Small intestine (tissue), 7 donors: ENCODE measurements at regions not wholly inside any gene's neighbourhood (a gene's known extent, or its start where the extent isn't known, plus 50 kb on each side); places are given as distances from the start of the nearest gene placed in this dataset.
"Not testable (repeated sequence)": the region's sequence is repeated elsewhere in the genome, so short reads cannot be mapped to it uniquely, and the experiment has no call there.

Source experiments
- DNase-seq, 2 donors: peaks; one replicate each; pipeline versions ENCODE4 v3.0.0 to v3.0.0-alpha.2; 2013
- FAIRE-seq: peaks from 2 replicates; lab custom pipeline; 2012; peaks lifted over from hg19 to GRCh38; lab: Jason Lieb, UNC
- H3K27ac ChIP-seq, 3 donors: one replicate each; pipeline ENCODE4 v1.5.1; 2013; ENCODE audit warnings: low read length in 2 of 3, mild to moderate bottlenecking in 2 of 3, control low read depth in 1 of 3, inconsistent platforms in 1 of 3, low read depth in 1 of 3, moderate library complexity in 1 of 3
- H3K27me3 ChIP-seq, 3 donors: one replicate each; pipeline ENCODE4 v1.6.1; 2013; ENCODE audit warnings: low read length in 3 of 3, inconsistent platforms in 1 of 3; ENCODE audit not compliant: control insufficient read depth in 3 of 3, insufficient read depth in 3 of 3
- H3K36me3 ChIP-seq, 3 donors: one replicate each; pipeline ENCODE4 v1.6.1; 2013; ENCODE audit warnings: low read length in 3 of 3, inconsistent platforms in 1 of 3, low read depth in 1 of 3, mild to moderate bottlenecking in 1 of 3, moderate library complexity in 1 of 3; ENCODE audit not compliant: control insufficient read depth in 3 of 3, insufficient read depth in 2 of 3
- H3K4me1 ChIP-seq, 3 donors: one replicate each; pipeline ENCODE4 v1.6.1; 2013; ENCODE audit warnings: low read length in 2 of 3, inconsistent platforms in 1 of 3, low read depth in 1 of 3, mild to moderate bottlenecking in 1 of 3, moderate library complexity in 1 of 3; ENCODE audit not compliant: control insufficient read depth in 3 of 3, insufficient read depth in 2 of 3
- H3K4me3 ChIP-seq, 3 donors: one replicate each; pipeline ENCODE4 v1.5.1; 2013; ENCODE audit warnings: low read length in 3 of 3, control low read depth in 1 of 3, inconsistent platforms in 1 of 3, low read depth in 1 of 3, mild to moderate bottlenecking in 1 of 3, moderate library complexity in 1 of 3
- H3K9me3 ChIP-seq, 2 donors: one replicate each; pipeline ENCODE4 v1.6.1; 2013; ENCODE audit warnings: low read depth in 1 of 2, low read length in 1 of 2; ENCODE audit not compliant: control insufficient read depth in 2 of 2, insufficient read depth in 1 of 2
- WGBS, 3 donors: extraction: QIAGEN DNeasy Blood & Tissue Kit; methylation state at CpG; one replicate each; pipeline ENCODE4 v1.1.7; 2013; 5-methylcytosine and 5-hydroxymethylcytosine counted together
- donor health status: healthy with polysubstance abuse.
- donor health status: control.
- donor health status: control.
- donor health status: Bipolar disorder and iron deficiency.
- donor health status: healthy.

GRCh38 chr1:146701320-146701719 lies 236.8 kb upstream of the NBPF12 start:
- WGBS, 3 donors, result no CpG with 5 or more reads among the region's 1 CpG

DNA sequence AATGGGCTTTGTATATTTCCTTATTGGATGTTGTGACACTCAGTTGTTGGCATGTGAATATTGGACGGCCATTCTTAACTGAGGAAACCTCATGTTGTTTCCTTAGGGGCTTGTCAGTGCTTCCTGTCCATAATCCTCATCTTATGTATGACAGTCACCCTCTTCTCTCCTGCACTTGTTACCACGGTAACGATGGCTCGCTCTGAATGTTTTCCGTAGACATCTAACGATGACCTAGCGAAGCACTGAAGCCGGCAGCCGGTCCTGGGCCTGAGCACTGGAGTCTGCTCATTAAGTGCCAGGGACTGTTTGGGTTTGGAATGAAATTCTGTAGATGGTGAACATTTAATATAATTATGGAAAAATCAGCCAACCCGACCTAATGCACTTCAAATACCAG lies 242.7 kb upstream of the NBPF12 start:
- H3K4me3 ChIP-seq, H3K9me3 ChIP-seq, H3K27ac ChIP-seq, H3K4me1 ChIP-seq, FAIRE-seq, H3K27me3 ChIP-seq, H3K36me3 ChIP-seq, DNase-seq: not testable (repeated sequence)
- 84 to 91% (median 90%) methylated on average over 5 to 8 of the region's 10 CpGs for WGBS, 3 donors

More at GRCh38 chr1:146701320-146701719, 236.8 kb upstream of the NBPF12 start:
- not testable (repeated sequence) for H3K4me3 ChIP-seq, H3K27me3 ChIP-seq, H3K9me3 ChIP-seq, DNase-seq, H3K36me3 ChIP-seq, H3K4me1 ChIP-seq, FAIRE-seq, H3K27ac ChIP-seq

- WGBS, 3 donors, result 71 to 81% (median 80%) methylated on average over 1 to 2 of the region's 3 CpGs
- not testable (repeated sequence) for DNase-seq, H3K4me1 ChIP-seq, H3K9me3 ChIP-seq, H3K27me3 ChIP-seq, H3K4me3 ChIP-seq, FAIRE-seq, H3K36me3 ChIP-seq, H3K27ac ChIP-seq
Observed at GRCh38 chr1:146691798-146692197, 246.3 kb upstream of the NBPF12 start.

DNA sequence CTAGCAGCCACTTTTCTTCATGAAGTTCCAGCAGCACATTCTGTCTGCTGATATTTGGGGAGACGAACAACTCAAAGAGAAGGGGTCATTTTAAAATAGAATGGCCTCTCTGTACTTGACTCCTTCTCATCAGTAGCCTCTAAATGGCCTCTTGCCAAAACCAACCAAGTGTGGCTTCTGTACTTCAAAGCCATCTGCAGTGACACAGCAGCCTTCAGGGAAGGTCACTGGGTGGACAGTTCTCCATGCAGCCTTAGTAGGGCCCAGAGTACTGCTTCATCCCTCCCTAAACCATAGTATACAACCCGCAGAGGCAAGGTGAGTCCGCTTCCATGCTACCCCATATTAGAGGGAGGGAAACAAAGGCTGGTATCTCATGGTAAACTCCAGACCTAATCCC lies 249.2 kb upstream of the NBPF12 start:
- not testable (repeated sequence) for DNase-seq, H3K9me3 ChIP-seq, H3K27ac ChIP-seq, H3K4me3 ChIP-seq, H3K36me3 ChIP-seq, H3K4me1 ChIP-seq, H3K27me3 ChIP-seq, FAIRE-seq
- 76 to 86% (median 82%) methylated on average over 1 of the region's 3 CpGs for WGBS, 3 donors

GRCh38 chr1:146686777-146687366 lies 251.3 kb upstream of the NBPF12 start:
- H3K27me3 ChIP-seq, H3K9me3 ChIP-seq, FAIRE-seq, H3K4me1 ChIP-seq, H3K27ac ChIP-seq, H3K36me3 ChIP-seq, H3K4me3 ChIP-seq, DNase-seq: not testable (repeated sequence)
- WGBS, 3 donors, result 62 to 72% (median 68%) methylated on average over 4 of the region's 4 CpGs

GRCh38 chr1:146683126-146683429 lies 255.0 kb upstream of the NBPF12 start:
- FAIRE-seq, H3K9me3 ChIP-seq, H3K4me3 ChIP-seq, DNase-seq, H3K27me3 ChIP-seq, H3K4me1 ChIP-seq, H3K36me3 ChIP-seq, H3K27ac ChIP-seq: not testable (repeated sequence)
- WGBS, 3 donors, result 33 to 90% (median 67%) methylated on average over 1 to 2 of the region's 5 CpGs

DNA sequence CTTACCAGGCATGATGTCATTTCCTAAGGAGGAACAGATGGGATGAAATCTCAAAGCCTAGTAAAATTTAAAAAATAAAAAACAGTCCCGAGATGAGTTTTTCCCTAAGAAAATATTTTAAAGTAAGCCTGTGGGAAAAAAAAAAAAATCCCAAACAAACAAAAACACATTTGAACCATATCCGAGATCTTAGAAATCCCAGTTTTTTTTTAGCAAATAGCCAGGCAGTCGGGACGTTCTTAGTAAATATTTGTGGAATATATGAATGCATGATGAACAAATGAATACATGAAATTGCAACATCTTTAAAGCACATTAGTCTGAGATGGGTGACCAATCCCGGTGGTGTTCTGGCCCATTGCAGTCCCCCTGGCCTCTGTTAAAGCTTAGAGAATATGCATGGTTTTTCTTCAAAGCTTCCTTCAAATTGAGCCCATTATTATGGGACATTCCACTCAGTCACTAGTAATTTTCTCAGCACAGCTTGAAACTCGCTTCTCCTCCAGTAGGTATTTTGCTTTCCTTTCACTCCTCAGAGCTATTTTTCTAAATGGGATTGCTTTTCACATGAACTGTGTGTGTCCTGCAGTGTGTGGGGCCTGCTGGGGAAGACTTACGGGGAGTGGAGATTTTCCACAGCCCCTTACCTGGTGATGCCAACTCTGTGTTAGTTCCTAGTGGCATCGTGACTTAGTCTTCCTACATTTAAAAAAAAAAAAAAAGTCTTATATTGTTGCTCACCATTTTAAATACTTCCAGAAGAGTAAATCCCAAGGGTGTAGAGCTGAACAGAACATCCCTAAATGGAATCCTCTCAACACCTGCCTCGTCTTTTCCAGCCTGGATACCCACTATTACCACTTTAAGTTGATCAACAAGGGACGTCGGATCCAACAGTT lies 255.6 kb upstream of the NBPF12 start:
- H3K9me3 ChIP-seq, DNase-seq, FAIRE-seq, H3K4me3 ChIP-seq, H3K27me3 ChIP-seq, H3K27ac ChIP-seq, H3K4me1 ChIP-seq, H3K36me3 ChIP-seq: not testable (repeated sequence)
- WGBS, 3 donors, result 57 to 83% (median 75%) methylated on average over 7 of the region's 11 CpGs

DNA sequence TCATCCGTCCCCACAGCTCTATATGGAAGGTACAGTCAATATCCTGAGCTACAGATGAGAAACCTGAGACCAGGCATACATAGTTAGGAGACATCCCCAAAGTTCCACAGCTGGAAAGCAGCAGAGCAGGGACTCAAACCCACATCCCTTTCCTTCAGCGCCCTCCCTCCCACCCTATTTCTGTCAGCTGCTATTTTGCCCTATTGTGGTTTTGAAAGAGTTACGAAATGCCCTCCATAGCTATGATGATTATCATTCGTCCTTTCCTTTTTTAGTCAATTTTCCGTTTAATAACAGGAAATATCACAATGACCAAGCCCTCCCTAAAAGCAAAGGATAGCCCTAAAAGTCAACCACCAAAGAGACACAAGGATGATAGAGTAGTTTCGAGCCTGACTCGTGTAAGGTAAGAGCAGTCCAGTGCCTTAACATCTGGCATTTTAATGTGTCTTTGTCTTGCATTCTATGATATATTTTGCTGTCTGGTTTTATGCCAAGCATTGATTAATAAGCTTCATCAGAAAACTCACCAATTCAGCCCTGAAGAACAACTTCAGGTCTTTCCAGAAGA lies 264.3 kb upstream of the NBPF12 start:
- H3K27ac ChIP-seq, H3K9me3 ChIP-seq, H3K4me3 ChIP-seq, H3K4me1 ChIP-seq, FAIRE-seq, DNase-seq, H3K27me3 ChIP-seq, H3K36me3 ChIP-seq: not testable (repeated sequence)
- WGBS, 3 donors, result 62 to 82% (median 63%) methylated on average over 7 of the region's 7 CpGs
